ENCODE measurements at regions not wholly inside any gene's neighbourhood (a gene's known extent, or its start where the extent isn't known, plus 50 kb on each side); places are given as distances from the start of the nearest gene placed in this dataset.
"Not testable (repeated sequence)": the region's sequence is repeated elsewhere in the genome, so short reads cannot be mapped to it uniquely, and the experiment has no call there.

GRCh38 chr7:54201501-54201900, 340.7 kb upstream of the VSTM2A start:
- Histone ChIP-seq H3K36me3 (no peaks in the 10 kb centered on the region), H3K27ac (no peak overlapping the region), H3K4me3 (no peak overlapping the region), H3K27me3 (no peaks in the 10 kb centered on the region), H3K9me3 (peaks cover 0 to 23% (median 0%) of the 10 kb centered on the region in 4 donors), H3K4me1 (no peaks in the 10 kb centered on the region)
- no peak for TF ChIP-seq EP300 (IDR thresholded peaks at IDR 0.05)
- TF ChIP-seq, protein P1, sequence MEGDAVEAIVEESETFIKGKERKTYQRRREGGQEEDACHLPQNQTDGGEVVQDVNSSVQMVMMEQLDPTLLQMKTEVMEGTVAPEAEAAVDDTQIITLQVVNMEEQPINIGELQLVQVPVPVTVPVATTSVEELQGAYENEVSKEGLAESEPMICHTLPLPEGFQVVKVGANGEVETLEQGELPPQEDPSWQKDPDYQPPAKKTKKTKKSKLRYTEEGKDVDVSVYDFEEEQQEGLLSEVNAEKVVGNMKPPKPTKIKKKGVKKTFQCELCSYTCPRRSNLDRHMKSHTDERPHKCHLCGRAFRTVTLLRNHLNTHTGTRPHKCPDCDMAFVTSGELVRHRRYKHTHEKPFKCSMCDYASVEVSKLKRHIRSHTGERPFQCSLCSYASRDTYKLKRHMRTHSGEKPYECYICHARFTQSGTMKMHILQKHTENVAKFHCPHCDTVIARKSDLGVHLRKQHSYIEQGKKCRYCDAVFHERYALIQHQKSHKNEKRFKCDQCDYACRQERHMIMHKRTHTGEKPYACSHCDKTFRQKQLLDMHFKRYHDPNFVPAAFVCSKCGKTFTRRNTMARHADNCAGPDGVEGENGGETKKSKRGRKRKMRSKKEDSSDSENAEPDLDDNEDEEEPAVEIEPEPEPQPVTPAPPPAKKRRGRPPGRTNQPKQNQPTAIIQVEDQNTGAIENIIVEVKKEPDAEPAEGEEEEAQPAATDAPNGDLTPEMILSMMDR (IDR thresholded peaks at IDR 0.05) = no peak
- no peak for TF ChIP-seq POLR2AphosphoS5 (IDR thresholded peaks at IDR 0.05)
- TF ChIP-seq POLR2A (IDR thresholded peaks at IDR 0.05) = peak in 1 of 4 donors; percentile 82
- intact Hi-C loops (cut with DNase I; ENCODE audit: low total_unique reads) = no loop called here
- no peak for DNase-seq

DNA sequence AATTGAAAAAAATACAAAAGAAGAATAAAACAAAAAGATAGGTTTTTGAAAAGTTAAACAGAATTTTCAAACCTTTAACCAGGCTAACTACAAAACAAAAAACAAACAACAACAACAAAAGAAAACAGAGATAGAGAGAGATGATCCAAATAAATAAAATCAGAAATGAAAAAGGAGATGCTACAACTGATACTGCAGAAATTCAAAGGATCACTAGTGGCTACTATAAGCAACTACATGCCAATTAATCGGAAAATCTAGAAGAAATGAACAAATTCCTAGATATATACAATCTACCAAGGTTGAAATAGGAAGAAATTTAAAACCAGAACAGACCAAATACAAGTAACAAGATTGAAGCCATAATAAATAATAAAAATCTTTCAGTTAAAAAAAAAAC, 326.8 kb upstream of the VSTM2A start:
- DNase-seq = no peak
- Histone ChIP-seq H3K4me1 (no peaks in the 10 kb centered on the region), H3K27me3 (no peaks in the 10 kb centered on the region), H3K27ac (no peak overlapping the region), H3K36me3 (no peaks in the 10 kb centered on the region), H3K4me3 (no peak overlapping the region), H3K9me3 (peaks cover 3 to 75% (median 32%) of the 10 kb centered on the region in 4 donors)
- WGBS, 5 donors = 59 to 77% (median 61%) methylated on average over 1 of the region's 1 CpG
- TF ChIP-seq, protein P1 (IDR thresholded peaks at IDR 0.05) = no peak
- no peak for TF ChIP-seq EP300 (IDR thresholded peaks at IDR 0.05)
- no peak for TF ChIP-seq POLR2A (IDR thresholded peaks at IDR 0.05)
- TF ChIP-seq POLR2AphosphoS5 (IDR thresholded peaks at IDR 0.05) = no peak
- intact Hi-C loops (cut with DNase I; ENCODE audit: low total_unique reads) = no loop called here

DNA sequence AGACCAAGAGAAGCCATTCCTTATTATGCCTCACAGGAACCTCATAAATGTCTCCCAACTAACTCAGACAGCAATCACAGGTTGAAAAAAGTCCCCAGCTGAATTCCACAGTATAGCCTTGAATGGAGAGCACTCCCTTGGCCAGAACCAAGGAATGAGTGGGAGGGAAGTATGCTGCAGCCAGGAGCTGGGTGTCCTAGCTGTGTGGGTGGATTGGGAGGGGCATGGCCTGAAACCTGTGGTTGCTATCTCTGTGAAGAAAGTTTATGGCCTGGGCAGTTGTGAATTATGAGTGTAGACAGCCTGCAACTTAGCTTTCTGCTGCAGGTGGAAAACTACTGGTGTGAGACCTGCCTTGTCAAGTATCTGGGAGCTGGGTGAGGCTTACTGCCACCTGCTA, 316.1 kb upstream of the VSTM2A start:
- H3K36me3 ChIP-seq; H3K9me3 ChIP-seq; intact Hi-C loops (cut with DNase I; ENCODE audit: low total_unique reads); H3K4me3 ChIP-seq; H3K4me1 ChIP-seq; H3K27ac ChIP-seq; DNase-seq; H3K27me3 ChIP-seq: not testable (repeated sequence)

DNA sequence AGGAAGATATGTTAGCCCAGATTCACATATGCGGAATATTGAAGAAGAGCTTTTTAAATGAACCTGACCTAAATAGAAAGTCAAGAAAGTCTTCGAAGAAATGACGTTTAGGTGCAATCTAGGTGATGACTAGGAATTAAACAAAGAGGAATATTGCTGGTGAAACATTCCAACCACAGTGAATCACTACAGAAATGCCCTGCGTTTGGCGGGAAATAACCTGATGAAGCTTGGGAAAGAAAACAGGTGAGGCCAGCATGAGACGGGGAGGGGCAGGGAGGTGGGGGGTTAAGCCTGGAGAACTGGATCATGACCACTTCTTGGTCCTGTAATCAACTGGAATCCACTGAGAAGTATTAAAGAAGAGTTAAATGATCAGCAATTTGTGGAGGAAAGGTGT, 299.4 kb upstream of the VSTM2A start:
- Histone ChIP-seq H3K27me3 (no peaks in the 10 kb centered on the region), H3K36me3 (no peaks in the 10 kb centered on the region), H3K4me3 (no peak overlapping the region), H3K4me1 (no peaks in the 10 kb centered on the region), H3K27ac (no peak overlapping the region), H3K9me3 (peaks cover 0 to 10% (median 0%) of the 10 kb centered on the region in 4 donors)
- 93 to 95% (median 93%) methylated on average over 6 of the region's 6 CpGs for WGBS, 5 donors
- DNase-seq = no peak
- TF ChIP-seq EP300 (IDR thresholded peaks at IDR 0.05) (no peak), POLR2A (IDR thresholded peaks at IDR 0.05) (no peak), POLR2AphosphoS5 (IDR thresholded peaks at IDR 0.05) (no peak)
- TF ChIP-seq, protein P1 (IDR thresholded peaks at IDR 0.05) = no peak
- intact Hi-C loops (cut with DNase I; ENCODE audit: low total_unique reads) = loop anchor here (10.0 kb wide), 1 partner anchor 92 kb away; no protein-coding TSS in a partner anchor

GRCh38 chr7:54245020-54245419, 297.2 kb upstream of the VSTM2A start:
- 78 to 84% (median 78%) methylated on average over 1 of the region's 1 CpG for WGBS, 5 donors
- TF ChIP-seq EP300 (IDR thresholded peaks at IDR 0.05) = no peak
- TF ChIP-seq, protein P1 (IDR thresholded peaks at IDR 0.05) = no peak
- TF ChIP-seq POLR2AphosphoS5 (IDR thresholded peaks at IDR 0.05) = no peak
- TF ChIP-seq POLR2A (IDR thresholded peaks at IDR 0.05) = no peak
- H3K27me3 ChIP-seq = no peaks in the 10 kb centered on the region
- DNase-seq = no peak
- H3K27ac ChIP-seq = no peak overlapping the region
- H3K4me3 ChIP-seq = no peak overlapping the region
- no peaks in the 10 kb centered on the region for H3K4me1 ChIP-seq
- H3K9me3 ChIP-seq = peaks cover 0 to 6% (median 0%) of the 10 kb centered on the region in 4 donors
- intact Hi-C loops (cut with DNase I; ENCODE audit: low total_unique reads) = loop anchor here (10.0 kb wide), 1 partner anchor 90 kb away; no protein-coding TSS in a partner anchor
- H3K36me3 ChIP-seq = no peaks in the 10 kb centered on the region
